Muscle of leg (tissue), 3 donors: ENCODE measurements at regions not wholly inside any gene's neighbourhood (a gene's known extent, or its start where the extent isn't known, plus 50 kb on each side); places are given as distances from the start of the nearest gene placed in this dataset.

Experiments used
- DNase-seq: peaks from one replicate; pipeline ENCODE4 v3.0.0; 2013
- H3K27ac ChIP-seq: one replicate; pipeline ENCODE4 v1.5.1; 2013; ENCODE audit warnings: mild to moderate bottlenecking, low read length, control low read depth
- H3K27me3 ChIP-seq: one replicate; pipeline ENCODE4 v1.6.1; 2013; ENCODE audit warnings: low read length; ENCODE audit not compliant: control insufficient read depth, insufficient read depth
- H3K36me3 ChIP-seq: one replicate; pipeline ENCODE4 v1.6.1; 2013; ENCODE audit warnings: low read length; ENCODE audit not compliant: control insufficient read depth, insufficient read depth
- H3K4me1 ChIP-seq: one replicate; pipeline ENCODE4 v1.6.1; 2013; ENCODE audit warnings: low read length; ENCODE audit not compliant: control insufficient read depth, insufficient read depth
- H3K4me3 ChIP-seq: one replicate; pipeline ENCODE4 v1.5.1; 2013; ENCODE audit warnings: low read length, control low read depth
- H3K9me3 ChIP-seq: replicated peaks from 2 replicates; pipeline ENCODE4 v1.6.1; 2013; ENCODE audit warnings: low read depth, low read length; ENCODE audit not compliant: control insufficient read depth
- WGBS: methylation state at CpG from one replicate; pipeline ENCODE4 v1.1.5; 2013; ENCODE audit warnings: missing lambda C conversion rate; ENCODE audit not compliant: insufficient coverage; 5-methylcytosine and 5-hydroxymethylcytosine counted together

GRCh38 chr2:121140734-121141133 lies 144.3 kb downstream of the TFCP2L1 start:
- Histone ChIP-seq H3K27ac (no peak overlapping the region), H3K27me3 (peaks cover 3% of the 10 kb centered on the region), H3K36me3 (no peaks in the 10 kb centered on the region), H3K4me1 (no peaks in the 10 kb centered on the region), H3K9me3 (no peaks in the 10 kb centered on the region), H3K4me3 (no peak overlapping the region)
- DNase-seq = no peak
- WGBS = 90% methylated on average over 1 of the region's 3 CpGs

DNA sequence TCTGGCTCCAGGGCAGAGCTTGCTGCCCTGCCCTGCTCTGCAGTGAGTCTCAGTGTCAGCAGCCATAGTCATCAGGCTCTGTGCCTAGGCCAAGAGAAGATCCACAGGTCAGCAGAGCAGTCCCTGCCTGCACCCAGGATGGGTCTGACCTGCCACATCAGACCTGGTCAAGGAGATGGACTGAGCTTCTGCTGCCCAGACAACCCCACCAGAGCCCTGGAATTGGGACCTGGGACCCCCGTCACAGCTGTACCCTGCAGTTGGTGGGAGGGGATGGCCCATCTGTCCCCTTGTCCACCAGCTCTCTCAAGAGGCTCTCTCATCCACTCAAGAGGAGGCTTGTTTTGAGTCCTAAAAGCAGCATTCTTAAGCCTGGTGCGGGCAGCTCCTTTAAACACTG lies 142.6 kb downstream of the TFCP2L1 start:
- 90% methylated on average over 2 of the region's 2 CpGs for WGBS
- Histone ChIP-seq H3K27me3 (no peaks in the 10 kb centered on the region), H3K4me3 (no peak overlapping the region)

GRCh38 chr2:121144111-121144510 lies 140.9 kb downstream of the TFCP2L1 start:
- no peaks in the 10 kb centered on the region for H3K36me3 ChIP-seq
- peaks cover 4% of the 10 kb centered on the region for H3K4me1 ChIP-seq
- 100% methylated on average over 1 of the region's 7 CpGs for WGBS

More for the DNA sequence above, 142.6 kb downstream of the TFCP2L1 start:
- Histone ChIP-seq H3K9me3 (no peaks in the 10 kb centered on the region), H3K4me1 (peaks cover 4% of the 10 kb centered on the region), H3K36me3 (no peaks in the 10 kb centered on the region), H3K27ac (no peak overlapping the region)
- DNase-seq = no peak

GRCh38 chr2:121146630-121147029 lies 138.4 kb downstream of the TFCP2L1 start:
- no peak overlapping the region for H3K27ac ChIP-seq
- H3K4me1 ChIP-seq = peaks cover 9% of the 10 kb centered on the region
- no CpG with 5 or more reads among the region's 5 CpGs for WGBS

More at GRCh38 chr2:121144111-121144510, 140.9 kb downstream of the TFCP2L1 start:
- H3K27me3 ChIP-seq = no peaks in the 10 kb centered on the region
- DNase-seq = no peak
- H3K9me3 ChIP-seq = no peaks in the 10 kb centered on the region
- no peak overlapping the region for H3K4me3 ChIP-seq
- H3K27ac ChIP-seq = no peak overlapping the region

DNA sequence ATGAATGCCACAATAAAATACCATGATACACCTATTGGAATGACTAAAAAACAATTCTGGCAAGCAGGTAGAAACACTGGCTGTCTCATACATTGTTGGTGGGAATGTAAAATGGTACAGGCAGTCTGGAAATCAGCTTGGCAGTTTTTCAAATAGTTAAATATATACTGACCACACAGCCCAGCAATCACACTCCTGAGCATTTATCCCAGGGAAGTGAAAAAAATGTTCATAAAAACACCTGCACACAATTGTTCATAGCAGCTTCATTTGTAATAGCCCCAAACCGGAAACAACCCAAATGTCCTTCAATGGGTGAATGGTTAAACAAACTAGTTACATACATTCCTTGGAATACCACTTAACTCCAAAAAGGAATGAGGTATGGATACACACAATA lies 137.2 kb downstream of the TFCP2L1 start:
- no CpG with 5 or more reads among the region's 1 CpG for WGBS
- no peaks in the 10 kb centered on the region for H3K36me3 ChIP-seq
- DNase-seq = no peak
- H3K27ac ChIP-seq = no peak overlapping the region
- no peaks in the 10 kb centered on the region for H3K27me3 ChIP-seq
- no peaks in the 10 kb centered on the region for H3K9me3 ChIP-seq
- peaks cover 9% of the 10 kb centered on the region for H3K4me1 ChIP-seq
- H3K4me3 ChIP-seq = no peak overlapping the region

More at GRCh38 chr2:121146630-121147029, 138.4 kb downstream of the TFCP2L1 start:
- Histone ChIP-seq H3K9me3 (no peaks in the 10 kb centered on the region), H3K36me3 (no peaks in the 10 kb centered on the region), H3K27me3 (no peaks in the 10 kb centered on the region), H3K4me3 (no peak overlapping the region)
- DNase-seq = no peak

DNA sequence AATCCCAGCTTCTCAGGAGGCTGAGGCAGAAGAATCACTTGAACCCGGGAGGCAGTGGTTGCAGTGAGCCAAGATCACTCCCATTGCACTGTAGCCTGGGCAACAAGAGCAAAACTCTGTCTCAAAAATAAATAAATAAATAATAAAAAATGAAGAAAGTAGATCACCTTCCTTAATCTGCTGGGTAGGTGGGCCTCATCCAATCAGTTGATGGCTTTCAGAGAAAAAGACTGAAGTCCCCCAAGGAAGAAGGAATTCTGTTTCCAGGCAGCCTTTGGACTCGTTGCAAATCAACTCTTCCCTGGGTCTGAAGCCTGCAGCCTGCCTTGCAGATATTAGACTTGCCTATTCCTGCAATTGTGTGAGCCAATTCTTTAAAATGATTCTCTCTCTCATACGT lies 136.5 kb downstream of the TFCP2L1 start:
- no peak overlapping the region for H3K4me3 ChIP-seq
- WGBS = no CpG with 5 or more reads among the region's 3 CpGs
- H3K9me3 ChIP-seq = no peaks in the 10 kb centered on the region
- no peak overlapping the region for H3K27ac ChIP-seq
- H3K27me3 ChIP-seq = no peaks in the 10 kb centered on the region
- peaks cover 9% of the 10 kb centered on the region for H3K4me1 ChIP-seq
- no peak for DNase-seq
- no peaks in the 10 kb centered on the region for H3K36me3 ChIP-seq

- Histone ChIP-seq H3K4me1 (peaks cover 9% of the 10 kb centered on the region), H3K27me3 (no peaks in the 10 kb centered on the region), H3K27ac (no peak overlapping the region), H3K36me3 (no peaks in the 10 kb centered on the region), H3K9me3 (no peaks in the 10 kb centered on the region), H3K4me3 (no peak overlapping the region)
- WGBS = no CpG with 5 or more reads among the region's 4 CpGs
- peak; percentile 9 for DNase-seq
Measured at GRCh38 chr2:121149384-121149783, 135.6 kb downstream of the TFCP2L1 start.

- H3K4me3 ChIP-seq = no peak overlapping the region
- 59% methylated on average over 5 of the region's 7 CpGs for whole genome bisulfite sequencing
- no peak overlapping the region for H3K27ac ChIP-seq
- no peaks in the 10 kb centered on the region for H3K36me3 ChIP-seq
- no peaks in the 10 kb centered on the region for H3K9me3 ChIP-seq
- DNase-seq = no peak
- no peaks in the 10 kb centered on the region for H3K27me3 ChIP-seq
- H3K4me1 ChIP-seq = peaks cover 9% of the 10 kb centered on the region
Measured at GRCh38 chr2:121150126-121150525, 134.9 kb downstream of the TFCP2L1 start.

DNA sequence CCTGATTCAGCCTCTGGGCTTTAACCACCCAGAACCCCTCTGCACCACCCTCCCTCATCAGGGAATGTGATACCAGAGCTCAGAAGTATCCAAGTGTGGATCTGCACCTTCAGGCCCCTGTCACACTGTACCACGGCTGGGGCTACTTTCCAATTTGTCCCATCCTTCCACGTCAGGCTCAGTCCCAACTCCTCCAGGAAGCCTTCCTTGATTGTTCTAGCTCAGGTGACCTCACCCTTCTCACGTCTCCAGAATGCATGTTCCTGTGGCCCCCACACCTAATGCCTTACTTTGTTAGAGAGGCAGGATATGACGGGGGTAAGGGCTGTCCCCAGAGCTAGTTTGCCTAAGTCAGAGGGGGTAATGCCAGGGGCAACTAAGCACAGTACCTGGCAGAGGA lies 134.3 kb downstream of the TFCP2L1 start:
- no peaks in the 10 kb centered on the region for H3K9me3 ChIP-seq
- no peak overlapping the region for H3K4me3 ChIP-seq
- no peak overlapping the region for H3K27ac ChIP-seq
- peaks cover 9% of the 10 kb centered on the region for H3K4me1 ChIP-seq
- H3K27me3 ChIP-seq = no peaks in the 10 kb centered on the region
- no peaks in the 10 kb centered on the region for H3K36me3 ChIP-seq
- no peak for DNase-seq
- 73% methylated on average over 2 of the region's 4 CpGs for WGBS

DNA sequence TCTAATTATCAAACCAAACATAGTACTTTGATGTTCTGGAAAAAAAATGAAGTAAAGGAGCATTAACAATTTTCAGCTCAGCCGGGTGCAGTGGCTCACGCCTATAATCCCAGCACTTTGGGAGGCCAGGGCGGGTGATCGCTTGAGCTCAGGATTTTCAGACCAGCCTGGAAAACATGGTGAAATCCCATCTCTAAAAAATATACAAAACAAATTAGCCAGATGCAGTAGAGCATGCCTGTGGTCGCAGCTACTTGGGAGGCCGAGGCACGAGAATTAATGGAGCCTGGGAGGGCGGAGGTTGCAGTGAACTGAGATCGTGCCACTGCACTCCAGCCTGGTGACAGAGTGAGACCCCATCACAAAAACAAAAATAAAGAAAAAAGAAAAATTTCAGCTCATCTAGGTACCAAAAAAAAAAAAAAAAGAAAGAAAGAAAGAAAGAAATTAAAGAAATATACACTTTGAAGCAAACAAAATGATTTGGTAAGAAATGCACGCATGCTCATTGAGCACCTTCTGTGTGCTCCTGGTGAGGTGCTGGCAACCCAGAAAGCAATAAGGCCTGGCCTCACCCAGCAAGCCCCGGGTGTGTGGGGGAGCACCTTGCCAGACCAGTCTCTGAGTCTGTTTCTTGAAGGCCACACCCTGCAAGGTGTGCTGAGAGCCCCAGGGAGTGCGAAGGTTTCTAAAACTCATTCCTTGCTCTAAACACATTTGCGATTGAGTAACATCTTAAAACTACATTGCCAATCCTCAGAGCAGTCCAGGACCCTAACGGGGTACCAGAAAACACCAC lies 133.5 kb downstream of the TFCP2L1 start:
- WGBS = 85% methylated on average over 10 of the region's 14 CpGs
- no peak for DNase-seq
- Histone ChIP-seq H3K27me3 (no peaks in the 10 kb centered on the region), H3K9me3 (no peaks in the 10 kb centered on the region), H3K4me1 (peaks cover 6% of the 10 kb centered on the region), H3K27ac (no peak overlapping the region), H3K36me3 (no peaks in the 10 kb centered on the region), H3K4me3 (no peak overlapping the region)
